T-helper 17 cell (primary cell): ENCODE measurements at regions not wholly inside any gene's neighbourhood (a gene's known extent, or its start where the extent isn't known, plus 50 kb on each side); places are given as distances from the start of the nearest gene placed in this dataset.

Source experiments
- ATAC-seq: fragments of 150-1000 bp; cut with Tn5 transposase; 2 replicates; pipeline ENCODE4 v1.10.0; 2021; ENCODE audit warnings: mild to moderate bottlenecking, moderate library complexity
- DNase-seq, 3 donors: peaks; one replicate each; pipeline versions ENCODE4 v3.0.0 to v3.0.0-alpha.2; 2020 to 2021
- H3K9me3 ChIP-seq: one replicate; pipeline ENCODE4 v1.7.0; 2013; ENCODE audit warnings: low read length, mild to moderate bottlenecking; ENCODE audit not compliant: control insufficient read depth, poor library complexity, severe bottlenecking
- H3K27ac Mint-ChIP-seq: one replicate; pipeline ENCODE4 v1.8.0; 2022; ENCODE audit warnings: mild to moderate bottlenecking, moderate library complexity, mixed read lengths
- H3K27me3 Mint-ChIP-seq: one replicate; pipeline ENCODE4 v1.8.0; 2022; ENCODE audit warnings: mixed read lengths
- H3K36me3 Mint-ChIP-seq: one replicate; pipeline ENCODE4 v1.8.0; 2022; ENCODE audit warnings: low read depth, mixed read lengths
- H3K4me1 Mint-ChIP-seq: one replicate; pipeline ENCODE4 v1.8.0; 2022; ENCODE audit warnings: mild to moderate bottlenecking, mixed read lengths
- H3K4me3 Mint-ChIP-seq: one replicate; pipeline ENCODE4 v1.8.0; 2022; ENCODE audit warnings: mild to moderate bottlenecking, moderate library complexity, mixed read lengths

GRCh38 chr2:236682651-236683422 is 113.2 kb downstream of the ACKR3 start:
- ATAC-seq (no peak), DNase-seq (no peak)
- Mint-ChIP-seq H3K4me1 (peaks cover 5% of the 10 kb centered on the region), H3K4me3 (no peak overlapping the region), H3K27ac (no peak overlapping the region), H3K36me3 (no peaks in the 10 kb centered on the region), H3K27me3 (peaks cover 68% of the 10 kb centered on the region)
- no peaks in the 10 kb centered on the region for H3K9me3 ChIP-seq

- DNase-seq: no peak
- H3K27me3 Mint-ChIP-seq: peaks cover 57% of the 10 kb centered on the region
- no peak for ATAC-seq
- H3K4me1 Mint-ChIP-seq: peaks cover 5% of the 10 kb centered on the region
- no peaks in the 10 kb centered on the region for H3K36me3 Mint-ChIP-seq
- no peak overlapping the region for H3K4me3 Mint-ChIP-seq
- no peaks in the 10 kb centered on the region for H3K9me3 ChIP-seq
- no peak overlapping the region for H3K27ac Mint-ChIP-seq
Observed at GRCh38 chr2:236684504-236685256, 115.1 kb downstream of the ACKR3 start.

- no peak overlapping the region for H3K4me3 Mint-ChIP-seq
- no peak overlapping the region for H3K27ac Mint-ChIP-seq
- no peak for ATAC-seq
- H3K9me3 ChIP-seq: no peaks in the 10 kb centered on the region
- DNase-seq: no peak
- H3K36me3 Mint-ChIP-seq: no peaks in the 10 kb centered on the region
- H3K4me1 Mint-ChIP-seq: peaks cover 5% of the 10 kb centered on the region
- H3K27me3 Mint-ChIP-seq: peaks cover 58% of the 10 kb centered on the region
Observed at GRCh38 chr2:236685361-236685760, 115.7 kb downstream of the ACKR3 start.

- Mint-ChIP-seq H3K36me3 (no peaks in the 10 kb centered on the region), H3K4me1 (peaks cover 5% of the 10 kb centered on the region), H3K4me3 (no peak overlapping the region), H3K27me3 (peaks cover 58% of the 10 kb centered on the region), H3K27ac (no peak overlapping the region)
- no peaks in the 10 kb centered on the region for H3K9me3 ChIP-seq
- ATAC-seq (no peak), DNase-seq (no peak)
Observed at GRCh38 chr2:236685979-236686520, 116.4 kb downstream of the ACKR3 start.

GRCh38 chr2:236686561-236686960 is 116.9 kb downstream of the ACKR3 start:
- DNase-seq: no peak
- Mint-ChIP-seq H3K27me3 (peaks cover 61% of the 10 kb centered on the region), H3K4me1 (peaks cover 5% of the 10 kb centered on the region), H3K36me3 (no peaks in the 10 kb centered on the region), H3K4me3 (no peak overlapping the region), H3K27ac (no peak overlapping the region)
- ATAC-seq: no peak
- no peaks in the 10 kb centered on the region for H3K9me3 ChIP-seq

- no peak for ATAC-seq
- no peaks in the 10 kb centered on the region for H3K36me3 Mint-ChIP-seq
- H3K27ac Mint-ChIP-seq: no peak overlapping the region
- peaks cover 69% of the 10 kb centered on the region for H3K27me3 Mint-ChIP-seq
- no peak overlapping the region for H3K4me3 Mint-ChIP-seq
- H3K4me1 Mint-ChIP-seq: peaks cover 5% of the 10 kb centered on the region
- no peaks in the 10 kb centered on the region for H3K9me3 ChIP-seq
- DNase-seq: no peak
Observed at GRCh38 chr2:236687296-236687965, 117.8 kb downstream of the ACKR3 start.

- H3K27me3 Mint-ChIP-seq: peaks cover 65% of the 10 kb centered on the region
- H3K36me3 Mint-ChIP-seq: no peaks in the 10 kb centered on the region
- DNase-seq (no peak), ATAC-seq (no peak)
- no peaks in the 10 kb centered on the region for H3K9me3 ChIP-seq
- peaks cover 5% of the 10 kb centered on the region for H3K4me1 Mint-ChIP-seq
- H3K4me3 Mint-ChIP-seq: no peak overlapping the region
- H3K27ac Mint-ChIP-seq: no peak overlapping the region
Observed at GRCh38 chr2:236688157-236688556, 118.5 kb downstream of the ACKR3 start.

- peaks cover 5% of the 10 kb centered on the region for H3K4me1 Mint-ChIP-seq
- H3K4me3 Mint-ChIP-seq: no peak overlapping the region
- H3K27ac Mint-ChIP-seq: no peak overlapping the region
- no peak for DNase-seq
- peaks cover 65% of the 10 kb centered on the region for H3K27me3 Mint-ChIP-seq
- H3K9me3 ChIP-seq: no peaks in the 10 kb centered on the region
- ATAC-seq: no peak
- no peaks in the 10 kb centered on the region for H3K36me3 Mint-ChIP-seq
Observed at GRCh38 chr2:236688563-236689392, 119.2 kb downstream of the ACKR3 start.

GRCh38 chr2:236689393-236689700 is 119.7 kb downstream of the ACKR3 start:
- H3K27ac Mint-ChIP-seq: no peak overlapping the region
- H3K36me3 Mint-ChIP-seq: no peaks in the 10 kb centered on the region
- H3K4me3 Mint-ChIP-seq: no peak overlapping the region
- no peaks in the 10 kb centered on the region for H3K9me3 ChIP-seq
- DNase-seq (no peak), ATAC-seq (no peak)
- peaks cover under 1% of the 10 kb centered on the region for H3K4me1 Mint-ChIP-seq
- H3K27me3 Mint-ChIP-seq: peaks cover 65% of the 10 kb centered on the region

GRCh38 chr2:236689981-236690380 is 120.4 kb downstream of the ACKR3 start:
- H3K36me3 Mint-ChIP-seq: no peaks in the 10 kb centered on the region

GRCh38 chr2:236690726-236691125 is 121.1 kb downstream of the ACKR3 start:
- Mint-ChIP-seq H3K36me3 (no peaks in the 10 kb centered on the region), H3K27me3 (peaks cover 72% of the 10 kb centered on the region), H3K4me1 (peaks cover 2% of the 10 kb centered on the region), H3K4me3 (no peak overlapping the region), H3K27ac (no peak overlapping the region)
- no peaks in the 10 kb centered on the region for H3K9me3 ChIP-seq
- DNase-seq (no peak), ATAC-seq (no peak)

More at GRCh38 chr2:236689981-236690380, 120.4 kb downstream of the ACKR3 start:
- H3K9me3 ChIP-seq: no peaks in the 10 kb centered on the region
- Mint-ChIP-seq H3K27me3 (peaks cover 68% of the 10 kb centered on the region), H3K4me1 (peaks cover 1% of the 10 kb centered on the region), H3K27ac (no peak overlapping the region), H3K4me3 (no peak overlapping the region)
- ATAC-seq (no peak), DNase-seq (no peak)

- Mint-ChIP-seq H3K27me3 (peaks cover 62% of the 10 kb centered on the region), H3K36me3 (no peaks in the 10 kb centered on the region), H3K4me1 (peaks cover 2% of the 10 kb centered on the region), H3K27ac (no peak overlapping the region), H3K4me3 (no peak overlapping the region)
- H3K9me3 ChIP-seq: no peaks in the 10 kb centered on the region
- DNase-seq: no peak
- no peak for ATAC-seq
Observed at GRCh38 chr2:236691799-236692167, 122.2 kb downstream of the ACKR3 start.

GRCh38 chr2:236692937-236693336 is 123.3 kb downstream of the ACKR3 start:
- H3K27me3 Mint-ChIP-seq: peaks cover 52% of the 10 kb centered on the region
- peaks cover 2% of the 10 kb centered on the region for H3K4me1 Mint-ChIP-seq
- no peak overlapping the region for H3K4me3 Mint-ChIP-seq
- H3K27ac Mint-ChIP-seq: no peak overlapping the region
- no peak for ATAC-seq
- H3K36me3 Mint-ChIP-seq: no peaks in the 10 kb centered on the region
- no peaks in the 10 kb centered on the region for H3K9me3 ChIP-seq
- no peak for DNase-seq
